Adrenal gland (tissue), 5 donors: ENCODE measurements at regions not wholly inside any gene's neighbourhood (a gene's known extent, or its start where the extent isn't known, plus 50 kb on each side); places are given as distances from the start of the nearest gene placed in this dataset.

ENCODE experiments used
- CTCF ChIP-seq, 6 experiments: fragments of 450-650 bp in 4 of 6; fragments of 200-600 bp in 2 of 6; sonication (generic) in 1 of 6; IDR thresholded peaks; 1 replicate in 5 of 6; 2 replicates in 1 of 6; pipeline versions ENCODE4 v1.5.1 to v1.8.0; 2016 to 2021; ENCODE audit warnings: antibody characterized with exemption in 6 of 6, mild to moderate bottlenecking in 2 of 6, moderate library complexity in 1 of 6
- POLR2A ChIP-seq, 2 donors: fragments of 450-650 bp; IDR thresholded peaks; one replicate each; pipeline ENCODE4 v1.6.1; 2017; ENCODE audit warnings: antibody characterized with exemption in 2 of 2, mild to moderate bottlenecking in 2 of 2, moderate library complexity in 1 of 2
- donor health status: DM: no; HTN: no; CAD: no.

GRCh38 chr11:28599656-28600055 is 491.5 kb downstream of the METTL15 start:
- TF ChIP-seq CTCF (IDR thresholded peaks at IDR 0.05) (no peak), POLR2A (IDR thresholded peaks at IDR 0.05) (no peak)
